ENCODE measurements at regions not wholly inside any gene's neighbourhood (a gene's known extent, or its start where the extent isn't known, plus 50 kb on each side); places are given as distances from the start of the nearest gene placed in this dataset.

DNA sequence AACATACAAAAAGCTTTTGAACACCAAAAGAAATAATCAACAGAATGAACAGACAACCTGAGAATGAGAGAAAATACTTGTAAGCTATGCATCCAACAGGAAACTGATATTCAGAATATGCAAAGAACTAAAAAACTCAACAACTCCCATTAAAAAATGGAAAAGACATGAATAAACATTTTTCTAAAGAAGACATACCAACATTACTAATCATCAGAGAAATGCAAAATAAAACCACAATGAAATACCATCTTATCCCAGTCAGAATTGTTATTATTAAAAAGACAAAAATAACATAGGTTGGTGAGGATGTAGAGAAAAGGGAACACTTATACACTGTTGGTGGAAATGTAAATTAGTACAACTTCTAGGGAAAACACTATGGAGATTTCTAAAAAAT lies 1161.9 kb downstream of the PCDH19 start:
- CTCF ChIA-PET, result no interaction called here

More for the DNA sequence above, 1161.9 kb downstream of the PCDH19 start:
- intact Hi-C loops (cut with micrococcal nuclease), result no loop called here
- Histone ChIP-seq H3K79me2 (ENCODE audit: insufficient read depth, low read length) (no peaks in the 10 kb centered on the region), H3K9ac (ENCODE audit: low read length) (no peak overlapping the region), H3K9me2 (ENCODE audit: insufficient read depth) (no peaks in the 10 kb centered on the region), H3K4me3 (replicated peaks in 1 of 2; ENCODE audit: low read depth in 1 of 2, low read length in 2 of 2) (no peak overlapping the region), H2AFZ (ENCODE audit: low read depth, low read length, poor library complexity, severe bottlenecking) (no peak overlapping the region), H3K9me3 (ENCODE audit: control insufficient read depth in 1 of 2, insufficient read depth in 1 of 2, low read depth in 1 of 2, low read length in 2 of 2) (no peaks in the 10 kb centered on the region), H3K4me1 (ENCODE audit: control insufficient read depth in 1 of 2, insufficient read depth in 2 of 2, low read length in 2 of 2) (no peaks in the 10 kb centered on the region), H3K4me2 (ENCODE audit: low read length) (no peak overlapping the region), H3K27me3 (ENCODE audit: insufficient read depth, low read length) (no peaks in the 10 kb centered on the region), H4K20me1 (ENCODE audit: insufficient read depth) (no peaks in the 10 kb centered on the region), H3K27ac (ENCODE audit: low read depth, low read length) (no peak overlapping the region), H3K36me3 (ENCODE audit: control insufficient read depth in 1 of 2, insufficient read depth in 2 of 2, low read length in 2 of 2) (no peaks in the 10 kb centered on the region)
- RAD21 ChIA-PET (ENCODE audit: low non-redundant PET in 1 of 2, low total read pairs in 2 of 2, uncharacterized antibody in 2 of 2, unreplicated experiment in 2 of 2), result no interaction called here
- DNase-seq (ENCODE audit: low read depth, low spot score) (no peak), ATAC-seq (no peak)
- no peak for TF ChIP-seq TCF7L2 (IDR thresholded peaks at IDR 0.05; ENCODE audit: borderline replicate concordance, extremely low read depth, insufficient read depth, insufficient read length)
- no peak for TF ChIP-seq RAD21 (IDR thresholded peaks at IDR 0.05; ENCODE audit: low read depth)
- no peak for TF ChIP-seq EZH2 (IDR thresholded peaks at IDR 0.05)
- no peak for TF ChIP-seq FOSL1 (IDR thresholded peaks at IDR 0.05; ENCODE audit: low read depth)
- no peak for TF ChIP-seq EZH2phosphoT487 (IDR thresholded peaks at IDR 0.05; ENCODE audit: borderline replicate concordance)
- TF ChIP-seq, protein P1, sequence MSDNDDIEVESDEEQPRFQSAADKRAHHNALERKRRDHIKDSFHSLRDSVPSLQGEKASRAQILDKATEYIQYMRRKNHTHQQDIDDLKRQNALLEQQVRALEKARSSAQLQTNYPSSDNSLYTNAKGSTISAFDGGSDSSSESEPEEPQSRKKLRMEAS (IDR thresholded peaks at IDR 0.05), result no peak
- TF ChIP-seq, protein P2, sequence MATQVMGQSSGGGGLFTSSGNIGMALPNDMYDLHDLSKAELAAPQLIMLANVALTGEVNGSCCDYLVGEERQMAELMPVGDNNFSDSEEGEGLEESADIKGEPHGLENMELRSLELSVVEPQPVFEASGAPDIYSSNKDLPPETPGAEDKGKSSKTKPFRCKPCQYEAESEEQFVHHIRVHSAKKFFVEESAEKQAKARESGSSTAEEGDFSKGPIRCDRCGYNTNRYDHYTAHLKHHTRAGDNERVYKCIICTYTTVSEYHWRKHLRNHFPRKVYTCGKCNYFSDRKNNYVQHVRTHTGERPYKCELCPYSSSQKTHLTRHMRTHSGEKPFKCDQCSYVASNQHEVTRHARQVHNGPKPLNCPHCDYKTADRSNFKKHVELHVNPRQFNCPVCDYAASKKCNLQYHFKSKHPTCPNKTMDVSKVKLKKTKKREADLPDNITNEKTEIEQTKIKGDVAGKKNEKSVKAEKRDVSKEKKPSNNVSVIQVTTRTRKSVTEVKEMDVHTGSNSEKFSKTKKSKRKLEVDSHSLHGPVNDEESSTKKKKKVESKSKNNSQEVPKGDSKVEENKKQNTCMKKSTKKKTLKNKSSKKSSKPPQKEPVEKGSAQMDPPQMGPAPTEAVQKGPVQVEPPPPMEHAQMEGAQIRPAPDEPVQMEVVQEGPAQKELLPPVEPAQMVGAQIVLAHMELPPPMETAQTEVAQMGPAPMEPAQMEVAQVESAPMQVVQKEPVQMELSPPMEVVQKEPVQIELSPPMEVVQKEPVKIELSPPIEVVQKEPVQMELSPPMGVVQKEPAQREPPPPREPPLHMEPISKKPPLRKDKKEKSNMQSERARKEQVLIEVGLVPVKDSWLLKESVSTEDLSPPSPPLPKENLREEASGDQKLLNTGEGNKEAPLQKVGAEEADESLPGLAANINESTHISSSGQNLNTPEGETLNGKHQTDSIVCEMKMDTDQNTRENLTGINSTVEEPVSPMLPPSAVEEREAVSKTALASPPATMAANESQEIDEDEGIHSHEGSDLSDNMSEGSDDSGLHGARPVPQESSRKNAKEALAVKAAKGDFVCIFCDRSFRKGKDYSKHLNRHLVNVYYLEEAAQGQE (IDR thresholded peaks at IDR 0.05; ENCODE audit: low read depth), result no peak
- TF ChIP-seq, protein P3, sequence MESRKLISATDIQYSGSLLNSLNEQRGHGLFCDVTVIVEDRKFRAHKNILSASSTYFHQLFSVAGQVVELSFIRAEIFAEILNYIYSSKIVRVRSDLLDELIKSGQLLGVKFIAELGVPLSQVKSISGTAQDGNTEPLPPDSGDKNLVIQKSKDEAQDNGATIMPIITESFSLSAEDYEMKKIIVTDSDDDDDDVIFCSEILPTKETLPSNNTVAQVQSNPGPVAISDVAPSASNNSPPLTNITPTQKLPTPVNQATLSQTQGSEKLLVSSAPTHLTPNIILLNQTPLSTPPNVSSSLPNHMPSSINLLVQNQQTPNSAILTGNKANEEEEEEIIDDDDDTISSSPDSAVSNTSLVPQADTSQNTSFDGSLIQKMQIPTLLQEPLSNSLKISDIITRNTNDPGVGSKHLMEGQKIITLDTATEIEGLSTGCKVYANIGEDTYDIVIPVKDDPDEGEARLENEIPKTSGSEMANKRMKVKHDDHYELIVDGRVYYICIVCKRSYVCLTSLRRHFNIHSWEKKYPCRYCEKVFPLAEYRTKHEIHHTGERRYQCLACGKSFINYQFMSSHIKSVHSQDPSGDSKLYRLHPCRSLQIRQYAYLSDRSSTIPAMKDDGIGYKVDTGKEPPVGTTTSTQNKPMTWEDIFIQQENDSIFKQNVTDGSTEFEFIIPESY (IDR thresholded peaks at IDR 0.05; ENCODE audit: extremely low read depth, insufficient replicate concordance, low read length), result no peak
- no peak for TF ChIP-seq ZFX (IDR thresholded peaks at IDR 0.05)
- no peak for TF ChIP-seq JUND (IDR thresholded peaks at IDR 0.05)
- no peak for TF ChIP-seq CEBPB (IDR thresholded peaks at IDR 0.05; ENCODE audit: low read depth)
- no peak for TF ChIP-seq EGR1 (IDR thresholded peaks at IDR 0.05; ENCODE audit: low read depth)
- no peak for TF ChIP-seq YY1 (IDR thresholded peaks at IDR 0.05; ENCODE audit: extremely low read depth, insufficient replicate concordance, low read depth, low read length)
- TF ChIP-seq, protein P4, sequence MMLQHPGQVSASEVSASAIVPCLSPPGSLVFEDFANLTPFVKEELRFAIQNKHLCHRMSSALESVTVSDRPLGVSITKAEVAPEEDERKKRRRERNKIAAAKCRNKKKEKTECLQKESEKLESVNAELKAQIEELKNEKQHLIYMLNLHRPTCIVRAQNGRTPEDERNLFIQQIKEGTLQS (IDR thresholded peaks at IDR 0.05), result no peak
- POLR2A ChIA-PET, result no interaction called here
- BruUV-seq (replicated peaks), result no TSS peak
